HCT116 (cell line): ENCODE measurements at regions not wholly inside any gene's neighbourhood (a gene's known extent, or its start where the extent isn't known, plus 50 kb on each side); places are given as distances from the start of the nearest gene placed in this dataset.

Experiments
- ELF1 ChIP-seq: IDR thresholded peaks from 2 replicates; pipeline ENCODE4 v1.6.1; 2012; ENCODE audit warnings: low read depth, borderline replicate concordance
- POLR2A ChIP-seq: IDR thresholded peaks from 2 replicates; pipeline ENCODE4 v1.7.0; 2011; ENCODE audit warnings: borderline replicate concordance; ENCODE audit not compliant: insufficient read depth, insufficient read length; ENCODE audit errors: extremely low read depth
- REST ChIP-seq: IDR thresholded peaks from 2 replicates; pipeline ENCODE4 v1.6.1; 2012; ENCODE audit warnings: low read depth
- ZFX ChIP-seq: fragments of 450-650 bp; IDR thresholded peaks from 2 replicates; pipeline ENCODE4 v1.6.1; 2017
- TF ChIP-seq, protein P1 (sequence below): IDR thresholded peaks from 2 replicates; pipeline ENCODE4 v1.6.1; 2012
- TF ChIP-seq, protein P2 (sequence below), 3 experiments: fragments of 200-600 bp in 1 of 3; sonication (generic) in 1 of 3; IDR thresholded peaks in 2 of 3; conservative IDR thresholded peaks in 1 of 3; 2 replicates each; pipeline ENCODE4 v1.5.1; 2012 to 2017; ENCODE audit warnings: low read depth in 2 of 3, low read length in 2 of 3, antibody characterized with exemption in 1 of 3, borderline replicate concordance in 1 of 3, control low read depth in 1 of 3, mild to moderate bottlenecking in 1 of 3, mixed read lengths in 1 of 3, mixed run types in 1 of 3, moderate library complexity in 1 of 3; ENCODE audit not compliant: insufficient read depth in 1 of 3

DNA sequence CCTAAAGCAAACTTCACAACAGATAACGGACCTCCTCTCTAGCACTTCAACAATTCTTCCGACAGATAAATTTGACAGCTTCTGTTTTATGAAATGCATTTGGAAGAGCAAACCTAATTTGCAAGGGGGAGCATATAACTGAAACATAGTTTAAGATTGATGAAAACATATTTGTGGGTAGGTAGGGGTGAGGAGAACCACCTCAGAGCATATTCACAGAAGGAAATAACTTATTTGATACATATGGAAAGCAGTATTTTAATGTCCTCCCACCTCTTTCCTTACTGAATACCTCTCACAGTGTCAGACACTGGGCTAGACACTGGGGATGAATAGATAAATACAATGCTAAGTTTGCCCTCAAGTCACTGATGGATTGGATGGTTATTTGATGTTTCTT is 384.8 kb downstream of the MAT2B start:
- TF ChIP-seq, protein P1, sequence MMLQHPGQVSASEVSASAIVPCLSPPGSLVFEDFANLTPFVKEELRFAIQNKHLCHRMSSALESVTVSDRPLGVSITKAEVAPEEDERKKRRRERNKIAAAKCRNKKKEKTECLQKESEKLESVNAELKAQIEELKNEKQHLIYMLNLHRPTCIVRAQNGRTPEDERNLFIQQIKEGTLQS = no peak
- TF ChIP-seq, protein P2, sequence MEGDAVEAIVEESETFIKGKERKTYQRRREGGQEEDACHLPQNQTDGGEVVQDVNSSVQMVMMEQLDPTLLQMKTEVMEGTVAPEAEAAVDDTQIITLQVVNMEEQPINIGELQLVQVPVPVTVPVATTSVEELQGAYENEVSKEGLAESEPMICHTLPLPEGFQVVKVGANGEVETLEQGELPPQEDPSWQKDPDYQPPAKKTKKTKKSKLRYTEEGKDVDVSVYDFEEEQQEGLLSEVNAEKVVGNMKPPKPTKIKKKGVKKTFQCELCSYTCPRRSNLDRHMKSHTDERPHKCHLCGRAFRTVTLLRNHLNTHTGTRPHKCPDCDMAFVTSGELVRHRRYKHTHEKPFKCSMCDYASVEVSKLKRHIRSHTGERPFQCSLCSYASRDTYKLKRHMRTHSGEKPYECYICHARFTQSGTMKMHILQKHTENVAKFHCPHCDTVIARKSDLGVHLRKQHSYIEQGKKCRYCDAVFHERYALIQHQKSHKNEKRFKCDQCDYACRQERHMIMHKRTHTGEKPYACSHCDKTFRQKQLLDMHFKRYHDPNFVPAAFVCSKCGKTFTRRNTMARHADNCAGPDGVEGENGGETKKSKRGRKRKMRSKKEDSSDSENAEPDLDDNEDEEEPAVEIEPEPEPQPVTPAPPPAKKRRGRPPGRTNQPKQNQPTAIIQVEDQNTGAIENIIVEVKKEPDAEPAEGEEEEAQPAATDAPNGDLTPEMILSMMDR (IDR thresholded peaks at IDR 0.05 in 2 of 3, conservative IDR thresholded peaks at IDR 0.05 in 1 of 3; ENCODE audit: borderline replicate concordance in 1 of 3, insufficient read depth in 1 of 3, low read depth in 2 of 3, low read length in 2 of 3) = no peak
- TF ChIP-seq POLR2A = no peak
- TF ChIP-seq ELF1 = no peak
- no peak for TF ChIP-seq REST
- no peak for TF ChIP-seq ZFX
